Fibroblast of skin of back (primary cell): ENCODE measurements at regions not wholly inside any gene's neighbourhood (a gene's known extent, or its start where the extent isn't known, plus 50 kb on each side); places are given as distances from the start of the nearest gene placed in this dataset.

Experiments used
- DNase-seq: peaks from one replicate; pipeline ENCODE4 v3.0.0-alpha.2; 2013

DNA sequence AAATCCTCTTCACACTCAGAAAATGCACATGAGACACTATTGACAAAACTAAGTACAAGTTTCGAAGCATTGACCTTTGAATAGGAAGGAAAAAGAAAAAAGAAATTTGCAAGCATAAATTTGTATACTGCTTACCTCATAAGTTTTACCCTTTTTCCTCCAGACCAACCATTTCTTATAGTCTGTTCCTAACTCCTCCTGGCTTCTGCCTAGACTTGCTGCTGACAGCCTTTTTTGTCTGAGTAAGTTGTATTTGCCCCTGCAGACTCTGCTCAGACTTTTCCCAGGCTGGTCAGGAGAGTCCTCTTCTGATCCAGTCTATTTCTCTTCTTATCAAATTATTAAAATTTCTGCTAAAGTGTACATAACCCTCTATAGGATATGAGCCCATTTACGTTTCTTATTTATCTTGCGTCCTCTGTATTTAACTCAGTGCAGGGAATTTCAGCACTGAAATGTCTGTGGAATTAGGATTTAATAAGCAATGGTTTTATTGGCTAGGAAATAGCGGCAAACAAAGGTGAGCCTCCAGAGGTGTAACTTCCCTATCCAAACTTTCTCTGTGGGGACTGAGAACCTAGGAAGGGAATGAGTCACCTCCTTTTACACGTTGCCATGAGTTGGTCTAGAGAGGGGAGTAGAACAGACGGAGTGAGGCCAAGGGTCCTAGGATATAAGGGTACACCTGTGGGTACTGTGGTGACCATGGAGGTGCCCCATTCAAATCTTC lies 207.1 kb upstream of the MARCKS start:
- DNase-seq = no peak

DNA sequence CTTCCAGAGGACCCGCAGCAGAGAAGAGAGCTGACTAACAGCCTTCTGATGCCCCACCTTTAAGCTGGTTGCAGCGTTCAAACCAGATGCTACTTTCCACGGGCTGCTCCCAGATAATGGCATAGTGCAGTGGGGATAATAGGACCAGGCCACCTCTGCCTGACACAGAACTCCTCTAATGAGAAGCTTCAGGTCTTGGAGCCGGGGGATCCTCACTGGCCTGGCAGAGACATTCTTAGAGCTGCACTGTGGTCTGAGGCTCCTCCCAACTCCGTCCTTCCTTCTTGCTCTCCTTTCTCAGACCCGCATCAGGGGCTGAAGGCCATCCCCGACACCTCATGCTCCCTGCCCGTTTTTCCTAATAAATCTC lies 206.6 kb upstream of the MARCKS start:
- DNase-seq = no peak

DNA sequence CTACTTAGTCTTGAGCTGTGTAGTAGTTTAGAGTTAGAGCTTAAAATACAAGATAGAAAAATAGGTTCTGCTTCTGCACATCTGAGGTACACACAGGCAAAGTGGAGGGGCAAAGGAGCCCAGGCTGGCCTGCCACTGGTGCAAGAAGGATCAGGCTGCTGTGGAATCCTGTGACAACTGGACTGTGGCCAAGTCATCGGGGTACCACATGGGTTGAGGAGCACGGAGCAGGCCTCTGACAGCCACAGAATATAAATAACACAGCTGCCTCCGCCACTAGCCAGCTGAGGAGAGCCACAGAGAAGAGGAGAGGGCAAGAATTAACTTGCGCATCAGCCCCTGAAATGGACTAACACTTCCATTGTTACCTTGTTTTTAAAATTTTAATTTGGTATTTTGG lies 206.0 kb upstream of the MARCKS start:
- no peak for DNase-seq

DNA sequence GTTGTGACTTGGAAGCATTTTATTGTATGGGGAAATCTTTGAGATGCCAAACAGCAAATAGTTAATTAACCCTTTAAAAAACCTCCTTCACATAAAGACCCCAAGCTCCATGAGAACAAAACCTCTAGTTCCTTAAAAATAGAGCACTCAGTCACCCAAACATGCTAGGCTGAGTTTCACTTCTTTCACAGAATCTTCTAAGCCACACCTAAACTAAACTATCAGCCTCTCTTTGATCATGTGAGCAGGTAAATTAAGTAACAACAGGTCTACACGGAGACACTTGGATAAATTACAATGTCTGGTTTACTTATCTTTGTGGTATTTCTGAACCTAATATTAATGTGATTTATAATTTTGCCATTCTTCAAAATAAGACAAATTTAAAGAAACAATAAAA lies 205.2 kb upstream of the MARCKS start:
- DNase-seq = no peak

DNA sequence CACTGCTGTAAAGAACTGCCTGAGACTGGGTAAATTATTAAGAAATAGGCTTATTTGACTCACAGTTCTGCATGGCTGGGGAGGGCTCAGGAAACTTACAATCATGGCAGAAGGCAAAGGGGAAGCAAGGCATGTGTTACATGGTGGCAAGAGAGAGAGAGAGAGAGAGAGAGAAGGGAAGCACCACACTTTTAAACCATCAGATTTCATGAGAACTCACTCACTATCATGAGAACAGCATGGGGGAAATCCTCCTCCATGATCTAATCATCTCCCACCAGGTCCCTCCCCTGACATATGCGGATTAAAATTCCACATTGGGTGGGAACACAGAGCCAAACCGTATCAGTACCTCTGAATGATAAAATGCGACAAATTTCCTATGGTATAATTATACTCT lies 203.9 kb upstream of the MARCKS start:
- no peak for DNase-seq

DNA sequence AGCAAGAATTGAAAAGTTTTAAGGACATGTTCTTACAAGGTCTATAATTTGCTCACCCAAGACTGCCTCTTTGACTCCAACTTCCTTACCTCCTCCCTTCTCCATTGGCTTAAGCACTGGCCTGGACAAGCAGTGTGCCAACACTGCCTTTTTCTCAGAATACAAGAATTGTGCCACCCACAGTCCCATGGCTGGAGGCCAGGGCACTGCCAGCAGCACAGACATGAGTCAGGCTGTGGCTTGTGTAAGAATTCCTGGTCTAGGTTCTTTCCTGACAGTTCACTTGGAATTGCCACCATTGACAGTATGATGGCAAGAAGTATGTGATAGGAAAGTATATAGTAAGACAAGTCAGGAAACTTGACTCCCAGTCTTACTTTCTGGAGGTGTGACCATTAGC lies 202.7 kb upstream of the MARCKS start:
- DNase-seq = peak; percentile 85

DNA sequence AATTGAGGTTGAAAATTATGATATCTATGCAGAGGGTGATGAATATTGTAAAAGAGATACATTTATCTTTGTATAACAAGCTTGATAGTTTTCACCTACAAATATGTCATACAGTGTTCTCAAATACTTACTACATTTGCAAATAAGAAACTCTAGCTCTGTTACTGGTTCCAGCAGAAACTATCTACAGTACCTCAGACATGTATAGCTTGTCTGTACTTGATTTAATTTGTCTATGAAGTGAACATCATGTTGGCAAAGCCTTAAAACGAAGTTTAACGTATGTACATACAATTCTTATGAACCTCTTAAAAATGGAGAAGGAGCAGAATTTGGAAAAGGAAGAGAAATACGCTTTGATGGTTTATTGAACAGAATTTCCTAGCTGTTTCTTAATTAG lies 201.4 kb upstream of the MARCKS start:
- DNase-seq = no peak

DNA sequence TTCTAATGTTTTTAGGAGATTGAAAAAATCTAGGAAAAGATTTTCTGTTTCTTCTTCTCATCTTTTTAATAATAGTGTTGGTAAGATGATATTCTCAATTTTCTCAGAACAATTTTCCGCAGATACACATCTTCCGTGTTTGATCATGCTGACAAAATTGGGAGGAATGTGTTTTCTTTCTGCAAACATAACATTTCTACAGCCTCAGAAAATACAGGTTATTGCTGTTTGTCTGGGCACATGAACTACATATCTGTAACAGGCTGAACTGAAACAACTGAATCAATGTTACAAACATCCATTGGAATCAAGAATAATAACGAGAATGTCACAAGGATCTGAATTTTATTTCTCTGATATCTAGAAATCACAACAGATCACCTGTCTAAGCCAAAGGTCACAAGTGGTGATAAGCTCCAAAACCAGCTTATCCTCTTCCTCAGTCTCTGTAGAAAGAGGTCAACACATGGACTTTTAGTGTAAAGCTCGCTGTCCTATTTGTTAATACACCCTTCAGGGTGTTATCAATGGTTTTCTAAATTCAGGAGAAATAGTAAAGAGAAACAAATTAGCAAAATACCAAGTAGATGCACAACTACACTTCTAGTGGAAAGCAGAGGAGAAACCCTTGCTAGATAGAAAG lies 197.3 kb upstream of the MARCKS start:
- no peak for DNase-seq

DNA sequence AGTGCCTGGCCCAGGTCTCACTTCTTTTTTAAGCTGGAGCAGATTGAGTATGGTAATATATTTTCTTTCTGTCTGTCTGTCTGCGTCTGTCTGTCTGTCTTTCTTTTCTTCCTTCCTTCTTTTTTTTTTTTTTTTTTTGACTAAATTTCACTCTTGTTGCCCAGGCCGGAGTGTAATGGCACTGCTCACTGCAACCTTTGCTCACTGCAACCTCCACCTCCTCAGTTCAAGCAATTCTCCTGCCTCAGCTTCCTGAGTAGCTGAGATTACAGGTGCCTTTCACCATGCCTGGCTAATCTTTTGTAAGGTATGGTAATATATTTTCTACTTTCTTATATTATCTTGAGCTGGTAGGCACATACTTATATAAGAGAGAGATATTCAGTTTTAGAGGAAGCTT lies 196.3 kb upstream of the MARCKS start:
- DNase-seq = no peak

DNA sequence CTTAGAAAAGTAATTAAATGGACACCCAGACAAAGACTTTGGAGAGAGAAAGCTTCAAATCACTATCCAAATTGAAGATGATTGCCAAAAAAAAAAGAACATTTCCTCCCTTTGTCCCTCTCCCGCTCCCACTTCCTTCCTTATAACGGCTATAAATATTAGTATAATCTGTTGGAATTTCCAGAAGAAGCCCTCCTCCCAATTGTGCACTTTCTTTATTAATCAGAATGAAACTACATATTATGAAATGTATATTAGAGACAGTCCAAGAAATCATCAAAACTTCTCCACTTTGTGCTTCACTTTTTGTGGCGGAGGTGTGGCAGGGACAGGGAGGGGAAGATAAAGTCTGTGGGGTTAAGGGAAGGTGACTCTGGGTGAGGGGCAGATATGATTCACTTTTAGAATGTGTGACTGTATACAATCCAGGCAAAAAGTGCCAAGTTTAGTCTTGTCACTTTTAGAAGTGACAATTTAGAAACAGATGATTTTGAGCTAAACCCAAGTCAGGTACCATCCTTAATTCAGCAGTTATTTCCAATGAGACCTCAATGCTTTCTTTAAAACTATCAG lies 195.0 kb upstream of the MARCKS start:
- no peak for DNase-seq

DNA sequence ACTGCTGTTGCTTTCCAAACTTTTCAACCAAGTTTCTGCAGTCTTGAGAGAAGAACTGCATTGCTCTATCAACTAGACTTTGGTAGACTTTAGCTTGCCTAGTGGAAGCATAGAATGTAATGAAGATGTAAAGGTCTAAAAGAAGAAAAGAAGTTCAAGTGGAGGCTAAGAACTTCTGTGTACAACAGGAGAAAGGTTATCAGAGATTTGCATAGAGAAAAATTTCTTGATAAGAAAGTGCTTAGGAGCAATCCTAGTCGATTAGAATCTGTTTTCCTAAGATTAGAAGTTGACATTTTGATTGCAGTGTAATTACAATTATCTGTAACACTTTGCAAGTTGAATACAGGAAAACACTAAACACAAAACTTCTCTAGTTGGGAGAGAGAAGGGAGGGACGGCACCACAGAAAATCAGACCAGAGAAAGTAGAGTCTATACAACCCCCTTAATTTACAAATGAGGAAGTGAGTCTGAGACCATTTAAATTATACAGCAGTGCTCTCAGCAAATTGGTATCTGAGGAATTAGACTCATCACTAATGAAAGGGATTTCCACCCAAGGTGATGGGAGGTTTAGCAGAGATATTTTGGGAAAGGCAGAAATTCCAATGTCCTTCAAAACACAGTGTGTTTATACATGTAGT lies 194.3 kb upstream of the MARCKS start:
- DNase-seq = no peak

DNA sequence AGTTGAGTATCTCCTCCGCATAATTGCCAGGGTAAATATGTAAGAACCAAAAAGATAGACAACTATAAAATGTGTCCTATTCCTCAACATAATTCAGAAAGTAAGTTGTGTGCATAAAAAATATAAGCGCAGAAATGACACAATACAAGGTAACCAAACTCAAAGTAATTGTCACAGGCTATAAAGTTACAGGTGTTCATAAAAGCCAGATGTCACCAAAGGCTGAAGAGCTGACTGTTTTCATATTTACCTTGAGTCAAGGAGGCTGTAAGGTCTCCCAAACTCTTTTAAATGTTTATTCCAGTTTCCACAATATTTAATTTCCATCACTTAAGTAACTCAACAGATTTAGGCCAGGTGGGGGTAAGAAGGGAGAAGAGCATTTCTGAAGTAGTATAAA lies 192.2 kb upstream of the MARCKS start:
- DNase-seq = no peak

DNA sequence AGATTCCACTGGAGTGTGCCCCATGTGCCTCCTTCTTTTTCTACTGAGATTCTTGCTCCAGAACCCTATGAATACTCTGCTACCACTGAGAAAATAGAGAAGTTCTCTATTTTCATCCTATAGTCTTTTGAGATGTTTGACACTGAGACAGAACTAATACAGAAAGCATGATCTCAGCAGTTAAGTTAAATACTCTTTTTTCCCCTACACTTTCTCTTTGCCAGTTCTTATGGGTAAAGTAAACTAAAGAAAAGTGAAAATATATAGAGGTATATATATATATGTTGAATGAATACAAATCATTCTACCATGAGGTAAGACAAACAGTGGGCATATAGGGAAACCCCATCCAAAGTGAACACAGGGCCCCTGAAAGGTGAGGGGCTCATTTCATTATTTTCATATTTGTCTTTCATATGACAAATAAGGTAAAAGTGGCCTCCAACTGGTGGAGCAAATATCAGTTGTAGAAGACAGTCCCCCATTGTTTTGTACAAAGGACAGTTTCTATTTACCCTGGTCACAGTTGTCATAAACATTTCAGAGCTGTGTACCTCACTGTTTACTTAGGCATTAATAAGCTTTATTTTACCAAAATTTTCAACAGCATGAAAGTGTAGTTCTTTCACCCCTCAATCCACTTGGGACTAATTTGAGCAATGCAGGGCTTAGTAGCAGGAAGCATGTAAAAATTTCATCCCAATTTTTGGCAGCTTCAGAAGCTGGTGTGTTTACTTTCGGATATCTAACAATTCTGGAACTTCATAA lies 188.3 kb upstream of the MARCKS start:
- no peak for DNase-seq

DNA sequence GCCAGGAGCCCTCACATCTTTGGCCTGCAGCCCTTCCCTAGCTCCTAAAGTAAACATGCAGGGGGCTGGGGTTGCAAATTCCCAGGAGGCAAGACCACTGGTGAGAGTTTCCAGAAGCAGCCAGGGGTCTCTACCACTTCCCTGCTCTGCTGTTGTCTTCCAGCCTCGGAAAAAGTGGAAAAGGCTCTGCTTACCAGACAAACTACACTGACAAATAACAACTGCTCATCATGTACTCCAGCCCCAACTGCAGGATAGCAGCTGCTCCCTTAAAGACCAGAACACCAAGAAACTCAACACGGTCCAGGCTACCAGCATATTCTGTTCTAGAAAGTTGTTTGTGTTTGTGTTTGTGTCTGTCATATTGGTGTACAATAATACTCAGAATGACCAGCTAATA lies 187.5 kb upstream of the MARCKS start:
- no peak for DNase-seq

DNA sequence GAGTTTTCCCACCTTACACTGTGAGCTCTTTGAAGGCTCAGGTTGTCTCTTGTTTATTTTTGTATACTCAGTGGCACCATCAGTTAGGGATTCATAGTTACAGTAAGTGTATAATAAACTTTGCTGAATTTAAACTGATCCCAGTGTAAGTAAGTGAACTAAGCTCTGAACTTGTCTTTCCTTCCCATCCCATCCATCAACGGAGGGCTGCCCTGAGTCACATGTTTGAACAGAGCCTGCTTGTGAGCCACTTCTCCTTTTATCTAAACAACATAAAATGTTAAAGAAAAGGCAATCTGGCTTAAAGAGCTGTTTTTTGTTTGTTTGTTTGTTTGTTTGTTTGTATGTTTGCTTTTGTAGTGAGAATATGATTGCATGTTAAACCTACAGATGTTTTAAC lies 185.7 kb upstream of the MARCKS start:
- no peak for DNase-seq

DNA sequence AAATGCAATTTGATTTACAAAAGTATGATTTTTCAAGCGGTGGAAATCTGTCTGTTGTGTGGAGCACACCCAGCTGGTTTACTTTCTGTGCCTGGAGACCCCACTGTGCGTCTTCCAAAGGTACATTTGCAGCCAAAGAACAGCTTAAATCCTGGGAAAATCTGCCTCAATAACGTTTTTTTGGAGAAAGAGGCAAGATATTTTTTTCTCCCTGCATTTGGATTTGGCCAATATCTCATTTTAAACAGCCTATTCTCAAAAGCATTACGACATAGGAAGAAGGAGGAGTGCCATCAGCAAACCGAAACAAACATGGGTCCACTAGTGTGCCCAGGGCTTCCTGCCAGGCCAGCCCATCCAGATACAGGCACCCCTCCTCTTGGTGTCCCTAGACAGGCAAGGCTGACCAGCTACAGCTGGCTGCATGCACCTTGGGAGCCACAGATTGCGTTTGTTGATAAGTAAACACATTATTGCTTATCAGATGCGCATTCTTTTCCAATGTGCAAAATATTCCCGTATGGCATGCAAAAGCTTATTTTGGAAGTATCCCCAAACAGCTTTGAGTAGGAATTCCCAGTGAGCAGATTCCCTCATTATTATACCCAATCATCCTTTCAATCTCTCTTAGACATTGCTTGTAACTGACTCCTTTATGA lies 184.5 kb upstream of the MARCKS start:
- no peak for DNase-seq

DNA sequence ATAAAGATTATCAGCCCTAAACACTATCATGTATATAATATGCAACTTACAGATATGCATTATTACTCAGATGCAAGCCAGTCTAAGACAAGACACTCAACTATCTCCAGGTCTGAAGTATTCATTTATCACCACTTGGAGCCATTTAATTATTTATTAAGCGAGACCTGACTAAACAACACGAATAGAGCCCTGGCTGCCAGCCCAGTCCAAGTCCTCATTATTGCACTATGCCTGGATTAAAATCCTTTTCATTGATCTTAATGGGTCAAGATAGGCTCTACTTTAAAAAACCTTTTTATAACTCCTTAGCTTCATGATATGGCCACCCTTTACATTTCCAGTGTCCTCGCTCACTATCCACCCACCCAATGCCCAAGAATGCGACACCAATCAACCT lies 183.1 kb upstream of the MARCKS start:
- DNase-seq = no peak

DNA sequence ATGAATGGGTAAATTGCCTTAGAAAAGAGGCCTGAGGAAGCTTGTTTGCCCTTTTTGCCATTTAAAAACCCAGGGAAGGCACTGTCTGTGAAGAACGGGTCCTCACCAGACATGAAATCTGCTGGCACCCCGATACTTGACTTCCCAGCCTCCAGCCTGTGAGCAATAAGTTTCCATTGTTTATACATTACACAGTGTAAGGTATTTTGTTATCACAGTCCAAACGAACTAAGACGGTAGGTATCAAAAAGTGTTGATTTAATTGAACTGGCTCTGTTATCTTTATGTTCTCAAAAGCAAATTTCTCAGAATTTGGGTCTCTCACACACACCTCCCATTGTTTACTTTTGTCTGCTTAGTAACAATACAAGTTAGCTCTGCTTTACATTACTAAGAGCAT lies 181.1 kb upstream of the MARCKS start:
- DNase-seq = no peak

DNA sequence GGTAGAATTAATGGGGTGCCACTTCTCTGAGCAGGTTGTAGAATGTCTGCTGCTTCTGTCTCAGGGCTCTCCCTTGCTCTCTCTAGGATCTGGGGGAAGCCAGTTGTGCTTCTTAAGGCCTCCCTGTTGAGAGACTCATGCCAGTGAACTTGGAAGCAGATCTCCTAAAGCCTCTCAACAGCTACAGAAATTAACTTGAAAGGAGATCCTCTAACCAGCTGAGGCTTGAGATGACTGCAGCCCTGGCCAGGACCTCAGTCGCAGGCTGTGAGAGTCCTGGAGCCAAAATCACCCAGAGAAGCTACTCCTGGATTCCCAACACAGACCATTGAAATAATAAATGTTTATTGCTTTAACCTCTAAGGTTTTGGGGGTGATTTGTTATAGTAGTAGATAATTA lies 180.2 kb upstream of the MARCKS start:
- no peak for DNase-seq

DNA sequence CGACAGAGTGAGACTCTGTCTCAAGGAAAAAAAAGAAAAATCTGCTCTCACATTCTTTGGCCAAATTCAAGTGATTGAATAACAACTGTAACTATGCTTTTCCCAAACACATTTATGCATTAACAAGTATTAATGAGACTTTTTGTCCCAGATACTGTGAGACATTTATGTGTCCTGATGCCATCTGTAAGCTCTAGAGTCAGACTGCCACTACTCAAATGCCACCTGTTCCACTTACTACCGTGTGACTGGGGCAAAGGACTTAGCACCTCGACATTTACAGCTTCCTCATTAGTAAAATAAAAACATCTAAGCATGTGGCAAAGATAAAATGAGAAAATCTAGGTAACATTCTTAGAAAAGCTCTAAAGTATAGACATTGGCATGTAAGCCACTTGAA lies 178.1 kb upstream of the MARCKS start:
- no peak for DNase-seq

DNA sequence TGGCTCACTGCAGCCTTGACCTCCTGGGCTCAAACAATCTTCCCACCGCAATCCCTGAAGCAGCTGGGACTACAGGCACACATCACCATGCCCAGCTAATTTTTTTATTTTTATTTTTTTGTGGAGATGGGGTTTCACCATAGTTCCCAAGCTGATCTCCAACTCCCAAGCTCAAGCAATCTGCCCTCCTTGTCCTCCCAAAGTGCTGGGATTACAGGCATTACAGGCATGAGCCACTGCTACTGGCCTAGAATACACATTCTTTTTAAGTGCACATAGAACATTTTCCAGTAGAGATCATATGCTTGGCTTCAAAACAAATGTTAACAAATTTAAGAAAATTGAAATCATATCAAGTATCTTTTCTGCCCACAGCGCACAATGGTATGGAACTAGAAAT lies 176.8 kb upstream of the MARCKS start:
- no peak for DNase-seq

DNA sequence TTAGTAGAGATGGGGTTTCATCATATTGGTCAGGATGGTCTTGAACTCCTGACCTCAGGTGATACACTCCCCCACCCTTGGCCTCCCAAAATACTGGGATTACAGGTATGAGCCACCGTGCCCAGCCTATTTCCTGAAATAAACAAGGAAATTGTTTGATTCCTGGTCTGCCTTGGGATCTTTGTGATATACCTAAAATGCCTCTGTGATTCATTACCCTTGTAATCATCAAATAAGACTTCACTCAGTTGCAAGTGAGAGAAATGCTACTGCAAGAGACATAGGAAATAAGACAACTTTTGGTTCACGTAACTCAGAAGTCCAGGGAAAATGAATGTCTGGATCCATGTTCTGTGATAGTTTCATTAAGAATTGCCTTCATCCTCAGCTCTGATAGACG lies 173.2 kb upstream of the MARCKS start:
- DNase-seq = no peak
